PFSK-1 (cell line): ENCODE measurements at regions not wholly inside any gene's neighbourhood (a gene's known extent, or its start where the extent isn't known, plus 50 kb on each side); places are given as distances from the start of the nearest gene placed in this dataset.

Source experiments
- FOXP2 ChIP-seq: optimal IDR thresholded peaks from 2 replicates; pipeline ENCODE3; 2011; ENCODE audit warnings: borderline replicate concordance, control low read depth, inconsistent platforms; ENCODE audit not compliant: insufficient read depth; ENCODE audit errors: extremely low read length, extremely low read depth
- POLR2AphosphoS5 ChIP-seq: IDR thresholded peaks from 2 replicates; pipeline ENCODE4 v1.6.1; 2012; ENCODE audit warnings: low read depth, mild to moderate bottlenecking, control low read depth, low read length, moderate library complexity
- SIN3A ChIP-seq: IDR thresholded peaks from 2 replicates; pipeline ENCODE4 v1.6.1; 2012; ENCODE audit warnings: mild to moderate bottlenecking, low read length, moderate library complexity, borderline replicate concordance; ENCODE audit not compliant: insufficient read depth
- TAF1 ChIP-seq: IDR thresholded peaks from 2 replicates; pipeline ENCODE4 v1.6.1; 2012; ENCODE audit warnings: low read length, control low read depth, borderline replicate concordance; ENCODE audit not compliant: insufficient read depth
- TF ChIP-seq, protein P1 (sequence below), 2 experiments: IDR thresholded peaks; 2 replicates each; pipeline versions ENCODE4 v1.6.1 to v1.8.0; 2011 to 2012; ENCODE audit warnings: low read depth in 2 of 2, low read length in 2 of 2, control low read depth in 1 of 2, inconsistent platforms in 1 of 2, mild to moderate bottlenecking in 1 of 2, moderate library complexity in 1 of 2; ENCODE audit not compliant: insufficient read depth in 1 of 2

DNA sequence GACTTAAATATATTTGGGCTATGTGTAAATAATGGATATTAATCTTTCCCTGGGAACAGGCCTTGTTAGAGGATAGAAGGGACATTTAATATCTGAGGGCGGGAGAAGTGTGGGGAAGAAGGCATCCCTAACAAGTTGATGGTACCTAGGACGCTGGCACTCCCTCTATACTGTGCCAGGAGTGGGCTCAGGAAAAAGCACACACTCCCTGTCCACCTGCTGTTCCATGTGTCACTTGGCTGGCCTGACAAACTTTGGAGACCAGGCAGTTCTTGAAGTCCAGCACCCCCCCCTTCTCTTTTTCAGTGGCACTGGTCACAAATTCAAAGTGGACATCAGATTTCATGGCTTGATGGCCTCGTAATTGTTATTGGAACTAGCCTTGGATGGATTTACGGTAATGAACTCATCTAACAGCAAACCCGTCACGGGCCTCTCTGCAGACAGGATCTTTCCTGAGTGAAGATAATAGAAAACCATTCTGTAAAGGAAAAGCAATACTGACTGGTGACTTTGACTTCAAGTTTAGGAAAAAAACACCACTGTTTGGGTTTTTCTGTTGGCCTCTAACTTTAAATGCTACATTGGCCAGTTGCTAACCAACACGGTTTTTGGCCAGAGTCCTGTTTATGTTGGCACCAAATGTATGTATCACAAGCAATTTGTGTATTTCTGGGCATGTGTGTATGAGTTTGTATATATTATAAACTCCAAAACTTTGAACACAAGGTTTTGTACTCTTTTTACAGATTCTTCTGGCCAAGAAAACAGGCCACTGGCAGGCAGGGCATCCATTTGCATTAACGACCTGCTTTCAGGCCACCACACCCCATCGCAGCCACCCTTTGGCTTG is 552.6 kb downstream of the CCDC171 start:
- no peak for TF ChIP-seq POLR2AphosphoS5
- TF ChIP-seq TAF1: no peak
- TF ChIP-seq SIN3A: no peak
- TF ChIP-seq FOXP2: no peak
- TF ChIP-seq, protein P1, sequence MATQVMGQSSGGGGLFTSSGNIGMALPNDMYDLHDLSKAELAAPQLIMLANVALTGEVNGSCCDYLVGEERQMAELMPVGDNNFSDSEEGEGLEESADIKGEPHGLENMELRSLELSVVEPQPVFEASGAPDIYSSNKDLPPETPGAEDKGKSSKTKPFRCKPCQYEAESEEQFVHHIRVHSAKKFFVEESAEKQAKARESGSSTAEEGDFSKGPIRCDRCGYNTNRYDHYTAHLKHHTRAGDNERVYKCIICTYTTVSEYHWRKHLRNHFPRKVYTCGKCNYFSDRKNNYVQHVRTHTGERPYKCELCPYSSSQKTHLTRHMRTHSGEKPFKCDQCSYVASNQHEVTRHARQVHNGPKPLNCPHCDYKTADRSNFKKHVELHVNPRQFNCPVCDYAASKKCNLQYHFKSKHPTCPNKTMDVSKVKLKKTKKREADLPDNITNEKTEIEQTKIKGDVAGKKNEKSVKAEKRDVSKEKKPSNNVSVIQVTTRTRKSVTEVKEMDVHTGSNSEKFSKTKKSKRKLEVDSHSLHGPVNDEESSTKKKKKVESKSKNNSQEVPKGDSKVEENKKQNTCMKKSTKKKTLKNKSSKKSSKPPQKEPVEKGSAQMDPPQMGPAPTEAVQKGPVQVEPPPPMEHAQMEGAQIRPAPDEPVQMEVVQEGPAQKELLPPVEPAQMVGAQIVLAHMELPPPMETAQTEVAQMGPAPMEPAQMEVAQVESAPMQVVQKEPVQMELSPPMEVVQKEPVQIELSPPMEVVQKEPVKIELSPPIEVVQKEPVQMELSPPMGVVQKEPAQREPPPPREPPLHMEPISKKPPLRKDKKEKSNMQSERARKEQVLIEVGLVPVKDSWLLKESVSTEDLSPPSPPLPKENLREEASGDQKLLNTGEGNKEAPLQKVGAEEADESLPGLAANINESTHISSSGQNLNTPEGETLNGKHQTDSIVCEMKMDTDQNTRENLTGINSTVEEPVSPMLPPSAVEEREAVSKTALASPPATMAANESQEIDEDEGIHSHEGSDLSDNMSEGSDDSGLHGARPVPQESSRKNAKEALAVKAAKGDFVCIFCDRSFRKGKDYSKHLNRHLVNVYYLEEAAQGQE (IDR thresholded peaks at IDR 0.05; ENCODE audit: insufficient read depth in 1 of 2, low read depth in 2 of 2, low read length in 2 of 2): no peak

DNA sequence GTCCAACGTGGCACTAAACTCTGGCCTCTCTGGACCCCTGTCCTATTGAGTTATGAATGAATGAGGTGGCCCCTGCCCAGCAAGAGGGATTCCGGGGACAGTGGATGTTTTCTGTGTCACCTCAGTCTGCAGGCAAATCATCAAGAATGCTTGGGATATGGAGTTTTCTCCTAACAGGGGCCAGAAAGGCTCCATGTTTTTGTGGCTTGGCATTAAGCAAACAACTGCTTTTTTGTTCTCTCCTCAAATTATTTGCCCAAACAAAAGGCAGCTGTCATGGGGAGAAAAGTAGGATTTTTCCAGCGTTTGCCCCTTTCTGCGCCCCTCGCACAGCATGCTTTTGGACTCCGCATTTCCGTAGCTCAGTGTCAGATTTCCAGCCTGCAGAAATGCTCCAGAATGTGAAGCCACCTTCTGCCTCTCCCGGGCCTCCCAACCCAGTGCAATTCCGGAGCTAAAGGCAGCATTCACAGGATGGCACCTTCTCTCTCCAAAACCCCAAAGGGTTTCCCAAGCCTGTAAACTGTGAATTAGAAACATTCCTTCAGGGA is 553.3 kb downstream of the CCDC171 start:
- no peak for TF ChIP-seq SIN3A
- TF ChIP-seq, protein P1 (IDR thresholded peaks at IDR 0.05; ENCODE audit: insufficient read depth in 1 of 2, low read depth in 2 of 2, low read length in 2 of 2): no peak
- TF ChIP-seq TAF1: no peak
- TF ChIP-seq FOXP2: no peak
- no peak for TF ChIP-seq POLR2AphosphoS5

DNA sequence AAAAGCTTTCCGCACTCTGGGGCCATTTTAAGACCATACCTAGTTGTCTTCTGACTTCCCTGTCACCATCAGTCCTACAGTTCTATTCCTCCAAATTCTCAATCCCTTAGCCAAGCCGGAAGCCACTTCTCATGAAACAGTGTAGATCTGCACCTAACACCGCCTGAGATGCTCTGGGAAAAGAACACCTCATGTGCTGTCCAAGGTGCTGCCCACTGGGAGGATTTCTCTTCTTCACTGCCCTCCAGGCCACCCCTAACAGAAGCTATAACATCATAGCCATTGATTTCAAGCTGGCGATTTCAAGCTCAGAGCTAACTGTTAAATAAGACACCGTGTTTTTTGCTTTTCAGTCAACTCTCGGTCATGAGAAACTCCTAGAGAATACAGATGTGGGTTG is 559.3 kb downstream of the CCDC171 start:
- TF ChIP-seq FOXP2 (no peak), POLR2AphosphoS5 (no peak), TAF1 (no peak), SIN3A (no peak)
- TF ChIP-seq, protein P1 (IDR thresholded peaks at IDR 0.05; ENCODE audit: insufficient read depth in 1 of 2, low read depth in 2 of 2, low read length in 2 of 2): peak; percentile 82 to 92

DNA sequence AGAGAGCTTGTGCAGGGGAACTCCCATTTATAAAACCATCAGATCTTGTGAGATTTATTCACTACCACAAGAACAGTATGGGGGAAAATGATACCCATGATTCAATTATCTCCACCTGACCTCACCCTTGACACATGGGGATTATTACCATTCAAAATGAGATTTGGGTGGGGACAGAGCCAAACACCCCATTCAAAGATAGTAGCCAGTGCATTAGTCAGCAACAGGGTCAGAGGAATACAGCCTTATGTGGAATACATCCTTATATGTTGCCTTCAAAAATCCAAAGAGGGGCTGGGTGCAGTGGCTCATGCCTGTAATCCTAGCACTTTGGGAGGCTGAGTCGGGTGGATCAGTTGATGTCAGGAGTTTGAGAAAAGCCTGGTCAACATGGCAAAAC is 563.2 kb downstream of the CCDC171 start:
- TF ChIP-seq TAF1 (no peak), FOXP2 (no peak), POLR2AphosphoS5 (no peak), SIN3A (no peak)
- TF ChIP-seq, protein P1 (IDR thresholded peaks at IDR 0.05; ENCODE audit: insufficient read depth in 1 of 2, low read depth in 2 of 2, low read length in 2 of 2): no peak
